HT-29 (cell line): ENCODE measurements at regions not wholly inside any gene's neighbourhood (a gene's known extent, or its start where the extent isn't known, plus 50 kb on each side); places are given as distances from the start of the nearest gene placed in this dataset.
"Not testable (repeated sequence)": the region's sequence is repeated elsewhere in the genome, so short reads cannot be mapped to it uniquely, and the experiment has no call there.

Source experiments
- DNase-seq: peaks from one replicate; pipeline ENCODE4 v3.0.0-alpha.2; 2015; ENCODE audit warnings: low spot score

GRCh38 chr11:57913715-57914704, 109.7 kb upstream of the OR9Q1 start:
- no peak for DNase-seq

- no peak for DNase-seq
Observed at GRCh38 chr11:57917632-57918031, 106.0 kb upstream of the OR9Q1 start.

- no peak for DNase-seq
Observed at GRCh38 chr11:57920971-57921370, 102.7 kb upstream of the OR9Q1 start.

DNA sequence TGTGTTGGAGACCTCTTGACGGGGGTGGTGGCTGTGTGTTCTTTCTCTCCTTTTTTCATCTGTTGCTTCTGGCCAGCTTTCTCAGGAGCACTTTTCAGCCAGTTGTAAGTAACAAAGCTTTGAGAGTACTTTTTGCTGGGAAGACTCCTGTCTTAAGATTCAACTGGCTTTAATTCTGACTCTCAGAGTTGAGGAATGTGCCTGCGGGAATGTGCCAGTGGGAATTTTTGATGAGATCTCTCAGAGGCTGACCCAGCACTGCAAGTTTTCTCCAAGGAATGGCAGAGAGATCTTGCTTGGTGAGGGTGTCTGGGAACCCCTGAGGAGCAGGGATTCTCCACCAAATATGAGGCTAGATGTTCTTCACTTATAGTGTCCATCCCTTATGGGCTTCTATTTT, 91.6 kb upstream of the OR9Q1 start:
- no peak for DNase-seq

DNA sequence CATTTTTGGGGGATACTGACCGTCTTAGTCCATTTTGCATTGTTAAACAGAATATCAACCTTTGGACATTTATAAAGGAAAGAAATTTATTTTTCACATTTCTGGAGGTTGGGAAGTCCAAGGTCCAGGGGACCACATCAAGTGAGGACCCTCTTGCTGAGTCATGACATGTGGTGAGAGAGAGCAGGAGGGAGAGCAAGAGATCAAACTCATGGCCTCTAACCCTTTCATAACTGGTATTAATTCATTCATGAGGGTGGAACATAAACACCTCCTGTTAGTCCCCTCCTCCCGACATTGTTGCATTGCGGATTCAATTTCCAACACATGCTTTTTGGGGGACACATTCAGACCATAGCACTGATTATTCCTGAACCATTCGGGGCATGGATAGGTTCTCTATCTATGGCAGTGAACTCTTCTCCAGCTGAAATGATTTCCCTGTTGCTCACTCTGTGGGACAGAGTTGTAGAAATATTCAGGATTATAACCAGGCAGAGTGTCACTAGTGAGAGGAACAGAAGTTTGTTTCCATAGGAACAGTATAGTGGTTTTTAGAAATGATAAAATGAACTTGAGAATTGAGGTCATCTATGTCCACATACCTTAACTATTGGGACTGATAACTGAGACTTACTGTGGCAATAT, 88.2 kb upstream of the OR9Q1 start:
- DNase-seq, result peak; percentile 3

- DNase-seq, result no peak
Observed at GRCh38 chr11:57936050-57936418, 87.6 kb upstream of the OR9Q1 start.

DNA sequence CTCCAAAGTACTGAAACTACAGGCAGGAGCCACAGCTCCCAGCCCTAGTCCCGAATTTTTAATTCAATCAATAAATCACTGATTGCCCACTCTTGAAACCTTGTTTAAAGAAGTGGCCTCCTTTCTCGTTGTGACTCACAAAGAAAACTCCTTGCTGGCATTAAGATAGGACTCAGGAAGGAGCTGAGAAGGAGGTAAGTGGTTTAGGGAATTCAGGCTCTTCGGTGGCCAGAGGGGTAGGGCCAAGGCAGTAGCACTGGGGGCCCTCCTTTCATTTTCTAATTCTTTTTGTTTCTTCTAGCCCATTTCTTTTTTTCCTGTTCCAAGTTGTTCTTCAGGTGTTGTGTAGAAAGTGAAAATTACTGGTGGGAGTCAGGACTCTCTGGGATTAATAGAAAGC, 86.2 kb upstream of the OR9Q1 start:
- no peak for DNase-seq

- no peak for DNase-seq
Observed at GRCh38 chr11:57938351-57938750, 85.3 kb upstream of the OR9Q1 start.

DNA sequence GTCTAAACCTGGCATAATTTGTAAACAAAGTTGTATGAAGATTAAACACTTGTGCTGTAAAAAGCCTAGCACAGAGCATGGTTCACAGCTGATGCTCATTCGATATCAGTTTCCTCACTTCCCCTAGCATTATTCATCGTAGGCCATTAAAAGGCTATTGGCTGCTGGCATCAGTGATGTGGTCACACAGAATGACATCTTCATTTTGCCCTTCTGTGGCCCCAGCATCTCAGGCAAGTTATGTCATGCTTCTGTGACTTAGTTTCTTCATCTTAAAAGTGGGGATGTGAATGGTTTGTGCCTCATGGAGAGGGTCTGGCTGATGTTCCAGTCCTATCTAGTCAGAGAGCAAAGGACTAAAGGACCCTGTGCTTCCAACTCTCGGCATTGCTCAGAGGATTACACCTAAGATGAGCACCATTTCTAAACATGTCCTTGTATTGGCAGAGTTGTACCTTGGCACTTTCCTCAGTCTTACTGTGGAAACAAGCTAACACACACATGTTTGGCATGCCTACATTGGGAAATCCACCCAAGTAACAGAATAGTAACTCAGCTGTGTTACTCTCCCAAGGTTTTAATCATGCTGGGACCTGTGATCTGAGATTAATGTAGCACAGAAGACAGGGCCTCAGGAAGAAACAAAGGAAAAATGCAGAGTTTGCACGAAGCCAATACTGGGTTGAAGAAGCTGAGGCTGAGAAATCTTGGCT, 83.5 kb upstream of the OR9Q1 start:
- no peak for DNase-seq

- no peak for DNase-seq
Observed at GRCh38 chr11:57941875-57942274, 81.8 kb upstream of the OR9Q1 start.

GRCh38 chr11:57942808-57943207, 80.9 kb upstream of the OR9Q1 start:
- DNase-seq, result no peak

- not testable (repeated sequence) for DNase-seq
Observed at GRCh38 chr11:57943766-57944165, 79.9 kb upstream of the OR9Q1 start.

- DNase-seq, result no peak
Observed at GRCh38 chr11:57946628-57947027, 77.1 kb upstream of the OR9Q1 start.

- DNase-seq, result no peak
Observed at GRCh38 chr11:57964660-57965059, 59.0 kb upstream of the OR9Q1 start.

DNA sequence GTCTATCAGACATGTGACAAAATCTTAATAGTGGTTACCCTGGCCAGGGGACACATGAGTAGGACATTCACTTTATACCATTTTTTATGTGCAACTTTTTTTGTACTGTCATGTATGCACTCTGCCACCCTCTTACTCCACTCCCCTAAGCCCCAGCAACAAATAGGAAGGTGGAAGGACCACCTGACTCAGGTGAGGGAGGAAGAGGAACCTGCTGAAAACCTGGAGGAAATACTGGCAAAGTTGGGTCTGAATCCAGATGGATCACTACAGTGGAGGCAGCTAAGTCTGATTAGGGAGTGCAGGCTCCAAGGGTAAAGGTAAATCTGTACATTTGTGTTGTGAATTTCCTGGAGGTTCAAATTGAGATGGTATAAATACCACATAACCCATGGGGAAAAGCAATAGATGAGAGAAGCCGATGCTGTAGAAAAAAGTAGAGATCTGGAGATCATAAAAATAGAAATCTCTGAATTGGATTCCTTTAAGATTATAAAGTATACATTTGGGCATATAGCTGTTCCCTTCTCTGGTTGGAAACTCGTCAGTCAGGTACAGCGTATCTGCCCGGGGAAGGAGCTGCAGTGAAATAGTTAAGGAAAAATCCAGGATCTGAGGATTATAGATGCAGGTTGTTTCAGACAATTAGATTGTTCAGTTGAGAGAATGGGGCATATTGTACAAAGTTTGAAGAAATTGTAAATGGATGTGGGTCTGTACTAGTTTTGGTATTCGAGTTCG, 52.2 kb upstream of the OR9Q1 start:
- no peak for DNase-seq

DNA sequence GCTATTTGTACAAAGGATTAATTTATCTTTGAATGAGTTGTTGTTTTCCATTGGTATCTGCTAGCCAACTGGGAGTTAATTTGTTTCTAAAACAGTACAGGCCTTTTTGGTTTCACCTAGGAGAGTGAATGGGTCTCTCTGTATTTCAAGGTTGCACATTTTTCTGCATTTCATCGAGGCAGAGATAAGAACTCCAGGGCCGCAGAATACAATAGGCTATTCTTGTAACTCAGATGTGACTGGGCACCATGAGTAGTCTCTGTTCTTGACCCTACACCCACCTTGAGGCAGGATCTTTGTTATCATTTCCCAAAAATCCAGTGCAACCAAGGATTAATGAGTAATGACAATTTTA, 51.7 kb upstream of the OR9Q1 start:
- no peak for DNase-seq
